SK-N-SH treated with all-trans-retinoic acid at 6 μM for 48 hours (cell line): ENCODE measurements at regions not wholly inside any gene's neighbourhood (a gene's known extent, or its start where the extent isn't known, plus 50 kb on each side); places are given as distances from the start of the nearest gene placed in this dataset.

Experiments used
- ARNTL ChIP-seq: fragments of 450-650 bp; formaldehyde crosslinking; IDR thresholded peaks from 2 replicates; pipeline ENCODE4 v1.5.0; 2020; ENCODE audit warnings: low read depth, mild to moderate bottlenecking, moderate library complexity, borderline replicate concordance
- BACH2 ChIP-seq: fragments of 250-450 bp; sonication (Bioruptor Pico); IDR thresholded peaks from 2 replicates; pipeline ENCODE4 v1.9.0; 2021; ENCODE audit warnings: mild to moderate bottlenecking, borderline replicate concordance
- CSDC2 ChIP-seq: fragments of 250-450 bp; sonication (Bioruptor Pico); IDR thresholded peaks from 2 replicates; pipeline ENCODE4 v1.5.0; 2020; ENCODE audit warnings: mild to moderate bottlenecking, moderate library complexity
- ESRRG ChIP-seq: fragments of 250-450 bp; sonication (Bioruptor Pico); IDR thresholded peaks from 2 replicates; pipeline ENCODE4 v1.6.1; 2021; ENCODE audit warnings: mild to moderate bottlenecking
- ISL1 ChIP-seq: fragments of 250-450 bp; sonication (Bioruptor Pico); IDR thresholded peaks from 2 replicates; pipeline ENCODE4 v2.1.2; 2022; ENCODE audit warnings: mild to moderate bottlenecking, moderate library complexity
- PATZ1 ChIP-seq: fragments of 250-450 bp; sonication (Bioruptor Pico); IDR thresholded peaks from 2 replicates; pipeline ENCODE4 v1.8.0; 2020; ENCODE audit warnings: mild to moderate bottlenecking, moderate library complexity, borderline replicate concordance
- POU6F1 ChIP-seq: fragments of 250-450 bp; sonication (Bioruptor Pico); IDR thresholded peaks from 2 replicates; pipeline ENCODE4 v1.8.0; 2021; ENCODE audit warnings: low read depth, mild to moderate bottlenecking, moderate library complexity, borderline replicate concordance
- PPARA ChIP-seq: fragments of 250-450 bp; sonication (Bioruptor Pico); IDR thresholded peaks from 2 replicates; pipeline ENCODE4 v1.5.0; 2020; ENCODE audit warnings: mild to moderate bottlenecking, borderline replicate concordance
- SNAI2 ChIP-seq: fragments of 250-450 bp; sonication (Bioruptor Pico); IDR thresholded peaks from 2 replicates; pipeline ENCODE4 v1.5.0; 2020; ENCODE audit warnings: mild to moderate bottlenecking, moderate library complexity
- TCF4 ChIP-seq: fragments of 250-450 bp; sonication (Bioruptor Pico); IDR thresholded peaks from 2 replicates; pipeline ENCODE4 v1.8.0; 2021; ENCODE audit warnings: mild to moderate bottlenecking, moderate library complexity, borderline replicate concordance
- ZC3H10 ChIP-seq: fragments of 250-450 bp; sonication (Bioruptor Pico); IDR thresholded peaks from 2 replicates; pipeline ENCODE4 v1.5.1; 2021; ENCODE audit warnings: mild to moderate bottlenecking, moderate library complexity
- ZFP30 ChIP-seq: fragments of 450-650 bp; formaldehyde crosslinking; IDR thresholded peaks from 2 replicates; pipeline ENCODE4 v1.5.0; 2022; ENCODE audit warnings: mild to moderate bottlenecking, moderate library complexity
- ZNF565 ChIP-seq: fragments of 450-650 bp; formaldehyde crosslinking; conservative IDR thresholded peaks from 2 replicates; pipeline ENCODE4 v1.5.0; 2020; ENCODE audit warnings: low read depth, mild to moderate bottlenecking, moderate library complexity
- ZNF8 ChIP-seq: fragments of 450-650 bp; formaldehyde crosslinking; IDR thresholded peaks from 2 replicates; pipeline ENCODE4 v1.5.0; 2020; ENCODE audit warnings: mild to moderate bottlenecking, moderate library complexity

GRCh38 chr16:14346278-14347142, 275.4 kb downstream of the MRTFB start:
- TF ChIP-seq CSDC2 (CRISPR knock-in tag) (no peak), ZNF565 (CRISPR knock-in tag) (no peak), ZNF8 (CRISPR knock-in tag) (no peak), SNAI2 (CRISPR knock-in tag) (no peak), PATZ1 (no peak), ZFP30 (no peak), ESRRG (CRISPR knock-in tag) (no peak), PPARA (CRISPR knock-in tag) (no peak), BACH2 (no peak), TCF4 (CRISPR knock-in tag) (no peak), ZC3H10 (CRISPR knock-in tag) (no peak), ARNTL (CRISPR knock-in tag) (no peak), ISL1 (CRISPR knock-in tag) (no peak), POU6F1 (CRISPR knock-in tag) (no peak)
